HEK293 (cell line): ENCODE measurements at regions not wholly inside any gene's neighbourhood (a gene's known extent, or its start where the extent isn't known, plus 50 kb on each side); places are given as distances from the start of the nearest gene placed in this dataset.

Experiments
- CTCF ChIA-PET: fragments of 350-600 bp; formaldehyde crosslinking; extraction: SDS; loops from one replicate; lab custom pipeline; 2021; ENCODE audit warnings: antibody characterized with exemption; lab: Yijun Ruan, JAX
- POLR2A ChIA-PET: fragments of 300-600 bp; formaldehyde crosslinking; extraction: SDS; loops from one replicate; lab custom pipeline; 2020; ENCODE audit warnings: antibody characterized with exemption, inconsistent platforms; lab: Yijun Ruan, JAX
- H3K27ac ChIP-seq: fragments of 200-500 bp; sonication (Bioruptor generic); 2 replicates; pipeline ENCODE4 v1.5.1; 2014; ENCODE audit warnings: low read depth, low read length, control low read depth, inconsistent platforms; ENCODE audit errors: extremely low read depth
- H3K36me3 ChIP-seq, 2 experiments: fragments of 200-500 bp in 1 of 2; sonication (Bioruptor generic) in 1 of 2; 1 replicate in 1 of 2; 2 replicates in 1 of 2; pipeline ENCODE4 v1.5.1; 2014 to 2017; ENCODE audit warnings: inconsistent platforms in 2 of 2, low read length in 2 of 2; ENCODE audit not compliant: control insufficient read depth in 2 of 2, insufficient read depth in 1 of 2
- H3K4me1 ChIP-seq: fragments of 200-500 bp; sonication (Bioruptor generic); 2 replicates; pipeline ENCODE4 v1.5.1; 2014; ENCODE audit warnings: mild to moderate bottlenecking, low read length, inconsistent platforms; ENCODE audit not compliant: control insufficient read depth, insufficient read depth
- H3K4me3 ChIP-seq: 2 replicates; pipeline ENCODE4 v1.5.1; 2011; ENCODE audit warnings: low read depth, mild to moderate bottlenecking, control low read depth, low read length, moderate library complexity
- H3K9me3 ChIP-seq: fragments of 200-500 bp; sonication (Bioruptor generic); 2 replicates; pipeline ENCODE4 v1.5.1; 2014; ENCODE audit warnings: low read depth, low read length, inconsistent platforms; ENCODE audit not compliant: control insufficient read depth, insufficient read depth
- BCL6B ChIP-seq: fragments of 450-650 bp; formaldehyde crosslinking; IDR thresholded peaks from 2 replicates; pipeline ENCODE4 v1.5.1; 2017; ENCODE audit warnings: missing biosample characterization, missing genetic modification characterization
- GFI1B ChIP-seq: fragments of 450-650 bp; formaldehyde crosslinking; IDR thresholded peaks from 2 replicates; pipeline ENCODE4 v1.5.1; 2016; ENCODE audit warnings: missing biosample characterization, missing genetic modification characterization
- GLIS2 ChIP-seq: fragments of 450-650 bp; formaldehyde crosslinking; IDR thresholded peaks from 2 replicates; pipeline ENCODE4 v1.5.1; 2016; ENCODE audit warnings: missing biosample characterization, missing genetic modification characterization
- KLF8 ChIP-seq: fragments of 450-650 bp; formaldehyde crosslinking; IDR thresholded peaks from 2 replicates; pipeline ENCODE4 v1.5.1; 2016; ENCODE audit warnings: missing biosample characterization, missing genetic modification characterization
- REPIN1 ChIP-seq: fragments of 450-650 bp; formaldehyde crosslinking; IDR thresholded peaks from 2 replicates; pipeline ENCODE4 v1.5.1; 2017; ENCODE audit warnings: missing biosample characterization, missing genetic modification characterization, low read depth
- REST ChIP-seq: fragments of 450-650 bp; formaldehyde crosslinking; IDR thresholded peaks from 2 replicates; pipeline ENCODE4 v1.5.1; 2016; ENCODE audit warnings: missing biosample characterization, missing genetic modification characterization
- SP3 ChIP-seq: fragments of 450-650 bp; formaldehyde crosslinking; IDR thresholded peaks from 2 replicates; pipeline ENCODE4 v1.5.1; 2016; ENCODE audit warnings: missing biosample characterization, missing genetic modification characterization
- SP7 ChIP-seq: fragments of 450-650 bp; formaldehyde crosslinking; IDR thresholded peaks from 2 replicates; pipeline ENCODE4 v1.5.1; 2016; ENCODE audit warnings: missing biosample characterization, missing genetic modification characterization
- ZBTB26 ChIP-seq: fragments of 450-650 bp; formaldehyde crosslinking; optimal IDR thresholded peaks from 2 replicates; pipeline ENCODE3; 2016; ENCODE audit warnings: missing biosample characterization, mild to moderate bottlenecking, missing genetic modification characterization
- ZBTB48 ChIP-seq: fragments of 450-650 bp; formaldehyde crosslinking; IDR thresholded peaks from 2 replicates; pipeline ENCODE4 v1.5.1; 2016; ENCODE audit warnings: missing biosample characterization, missing genetic modification characterization
- ZBTB7A ChIP-seq: fragments of 450-650 bp; formaldehyde crosslinking; IDR thresholded peaks from 2 replicates; pipeline ENCODE4 v1.5.1; 2016; ENCODE audit warnings: low read depth, missing biosample characterization, missing genetic modification characterization
- ZNF146 ChIP-seq: fragments of 450-650 bp; formaldehyde crosslinking; IDR thresholded peaks from 2 replicates; pipeline ENCODE4 v1.5.1; 2016; ENCODE audit warnings: missing biosample characterization, missing genetic modification characterization
- ZNF155 ChIP-seq: fragments of 450-650 bp; formaldehyde crosslinking; IDR thresholded peaks from 2 replicates; pipeline ENCODE4 v1.5.1; 2016; ENCODE audit warnings: missing biosample characterization, missing genetic modification characterization
- ZNF16 ChIP-seq: fragments of 450-650 bp; formaldehyde crosslinking; IDR thresholded peaks from 2 replicates; pipeline ENCODE4 v1.5.1; 2016; ENCODE audit warnings: low read depth, missing biosample characterization, missing genetic modification characterization
- ZNF221 ChIP-seq: fragments of 450-650 bp; formaldehyde crosslinking; IDR thresholded peaks from 2 replicates; pipeline ENCODE4 v1.5.1; 2017; ENCODE audit warnings: missing biosample characterization, missing genetic modification characterization, borderline replicate concordance
- ZNF239 ChIP-seq: fragments of 450-650 bp; formaldehyde crosslinking; IDR thresholded peaks from 2 replicates; pipeline ENCODE4 v1.5.1; 2016; ENCODE audit warnings: missing biosample characterization, missing genetic modification characterization
- ZNF335 ChIP-seq: fragments of 450-650 bp; formaldehyde crosslinking; conservative IDR thresholded peaks from 2 replicates; pipeline ENCODE4 v1.5.1; 2016; ENCODE audit warnings: missing biosample characterization, missing genetic modification characterization
- ZNF394 ChIP-seq: fragments of 450-650 bp; formaldehyde crosslinking; IDR thresholded peaks from 2 replicates; pipeline ENCODE4 v1.5.1; 2016; ENCODE audit warnings: missing biosample characterization, missing genetic modification characterization, mild to moderate bottlenecking, moderate library complexity, borderline replicate concordance
- ZNF398 ChIP-seq: fragments of 450-650 bp; formaldehyde crosslinking; IDR thresholded peaks from 2 replicates; pipeline ENCODE4 v1.5.1; 2017; ENCODE audit warnings: missing biosample characterization, missing genetic modification characterization
- ZNF416 ChIP-seq: fragments of 450-650 bp; formaldehyde crosslinking; IDR thresholded peaks from 2 replicates; pipeline ENCODE4 v1.5.1; 2016; ENCODE audit warnings: missing biosample characterization, missing genetic modification characterization
- ZNF561 ChIP-seq: fragments of 450-650 bp; IDR thresholded peaks from 2 replicates; pipeline ENCODE4 v1.5.1; 2018; ENCODE audit warnings: missing biosample characterization, missing genetic modification characterization, borderline replicate concordance
- ZNF623 ChIP-seq: fragments of 450-650 bp; formaldehyde crosslinking; IDR thresholded peaks from 2 replicates; pipeline ENCODE4 v1.5.1; 2016; ENCODE audit warnings: missing biosample characterization, missing genetic modification characterization
- ZNF629 ChIP-seq: fragments of 450-650 bp; formaldehyde crosslinking; IDR thresholded peaks from 2 replicates; pipeline ENCODE4 v1.5.1; 2017; ENCODE audit warnings: missing biosample characterization, missing genetic modification characterization
- ZNF791 ChIP-seq: fragments of 450-650 bp; formaldehyde crosslinking; IDR thresholded peaks from 2 replicates; pipeline ENCODE4 v1.5.1; 2016; ENCODE audit warnings: missing biosample characterization, missing genetic modification characterization
- ZNF837 ChIP-seq: fragments of 450-650 bp; formaldehyde crosslinking; IDR thresholded peaks from 2 replicates; pipeline ENCODE4 v1.5.1; 2016; ENCODE audit warnings: missing biosample characterization, missing genetic modification characterization

- Histone ChIP-seq H3K4me1 (no peaks in the 10 kb centered on the region), H3K27ac (no peak overlapping the region), H3K36me3 (no peaks in the 10 kb centered on the region), H3K4me3 (no peak overlapping the region), H3K9me3 (no peaks in the 10 kb centered on the region)
- ChIA-PET POLR2A (no interaction called here), CTCF (no interaction called here)
- no peak for TF ChIP-seq ZNF561
- no peak for TF ChIP-seq ZNF239
- no peak for TF ChIP-seq ZNF335 (tag by site-specific recombination)
- TF ChIP-seq ZNF416 (tag by site-specific recombination) = no peak
- no peak for TF ChIP-seq ZNF221
- no peak for TF ChIP-seq ZNF791 (tag by site-specific recombination)
- no peak for TF ChIP-seq ZNF837 (tag by site-specific recombination)
- no peak for TF ChIP-seq ZNF155 (tag by site-specific recombination)
- no peak for TF ChIP-seq ZNF629 (tag by site-specific recombination)
- TF ChIP-seq KLF8 (tag by site-specific recombination) = no peak
- TF ChIP-seq ZNF398 (tag by site-specific recombination) = no peak
- no peak for TF ChIP-seq SP3 (tag by site-specific recombination)
- TF ChIP-seq ZNF394 (tag by site-specific recombination) = no peak
- TF ChIP-seq SP7 = no peak
- TF ChIP-seq GFI1B (tag by site-specific recombination) = no peak
- TF ChIP-seq BCL6B = no peak
- TF ChIP-seq REPIN1 (tag by site-specific recombination) = no peak
- no peak for TF ChIP-seq ZNF623 (tag by site-specific recombination)
- no peak for TF ChIP-seq ZBTB26
These were observed 641.6 kb upstream of the TENM4 start for GRCh38 chr11:80082406-80082805.

- ChIA-PET POLR2A (no interaction called here), CTCF (no interaction called here)
- H3K4me3 ChIP-seq = no peak overlapping the region
- H3K36me3 ChIP-seq = no peaks in the 10 kb centered on the region
- no peak overlapping the region for H3K27ac ChIP-seq
- no peak for TF ChIP-seq REST (tag by site-specific recombination)
- no peak for TF ChIP-seq ZNF146
- no peak for TF ChIP-seq ZNF16 (tag by site-specific recombination)
- TF ChIP-seq ZBTB48 (tag by site-specific recombination) = no peak
- no peak for TF ChIP-seq ZBTB7A (tag by site-specific recombination)
- no peak for TF ChIP-seq GLIS2 (tag by site-specific recombination)
- H3K9me3 ChIP-seq = no peaks in the 10 kb centered on the region
- H3K4me1 ChIP-seq = no peaks in the 10 kb centered on the region
These were observed 636.3 kb upstream of the TENM4 start for GRCh38 chr11:80077113-80077512.
